ENCODE measurements at regions not wholly inside any gene's neighbourhood (a gene's known extent, or its start where the extent isn't known, plus 50 kb on each side); places are given as distances from the start of the nearest gene placed in this dataset.

DNA sequence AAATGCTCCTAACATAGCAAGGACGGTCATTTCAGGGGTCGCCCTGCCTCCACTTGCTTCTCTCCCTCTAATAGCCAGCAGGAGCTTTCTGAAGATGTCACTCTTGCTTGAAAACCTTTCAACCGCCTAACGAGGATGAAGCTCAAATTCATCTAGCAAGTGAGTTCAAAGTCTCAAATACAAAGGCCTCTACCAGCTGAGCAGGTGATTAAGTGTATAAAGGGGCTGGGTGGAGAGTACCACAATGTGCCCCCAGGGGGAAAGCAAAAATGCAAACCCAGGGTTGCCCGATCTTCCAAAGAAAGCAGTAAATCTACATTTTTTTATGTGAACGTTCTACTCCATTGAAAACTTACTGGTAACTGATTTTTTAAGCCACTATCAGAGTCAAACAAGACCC is 50.4 kb upstream of the GRIP2 start:
- intact Hi-C loops (cut with DNase I, micrococcal nuclease), result no loop called here
- no peaks in the 10 kb centered on the region for H3K36me3 ChIP-seq (ENCODE audit: low read depth)
- TF ChIP-seq, protein P1, sequence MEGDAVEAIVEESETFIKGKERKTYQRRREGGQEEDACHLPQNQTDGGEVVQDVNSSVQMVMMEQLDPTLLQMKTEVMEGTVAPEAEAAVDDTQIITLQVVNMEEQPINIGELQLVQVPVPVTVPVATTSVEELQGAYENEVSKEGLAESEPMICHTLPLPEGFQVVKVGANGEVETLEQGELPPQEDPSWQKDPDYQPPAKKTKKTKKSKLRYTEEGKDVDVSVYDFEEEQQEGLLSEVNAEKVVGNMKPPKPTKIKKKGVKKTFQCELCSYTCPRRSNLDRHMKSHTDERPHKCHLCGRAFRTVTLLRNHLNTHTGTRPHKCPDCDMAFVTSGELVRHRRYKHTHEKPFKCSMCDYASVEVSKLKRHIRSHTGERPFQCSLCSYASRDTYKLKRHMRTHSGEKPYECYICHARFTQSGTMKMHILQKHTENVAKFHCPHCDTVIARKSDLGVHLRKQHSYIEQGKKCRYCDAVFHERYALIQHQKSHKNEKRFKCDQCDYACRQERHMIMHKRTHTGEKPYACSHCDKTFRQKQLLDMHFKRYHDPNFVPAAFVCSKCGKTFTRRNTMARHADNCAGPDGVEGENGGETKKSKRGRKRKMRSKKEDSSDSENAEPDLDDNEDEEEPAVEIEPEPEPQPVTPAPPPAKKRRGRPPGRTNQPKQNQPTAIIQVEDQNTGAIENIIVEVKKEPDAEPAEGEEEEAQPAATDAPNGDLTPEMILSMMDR (IDR thresholded peaks at IDR 0.05), result no peak
- no peak overlapping the region for H3K4me3 ChIP-seq
- no peaks in the 10 kb centered on the region for H3K9me3 ChIP-seq
- ATAC-seq, result no peak
- DNase-seq, result no peak
- H3K4me1 ChIP-seq (ENCODE audit: low read depth), result no peaks in the 10 kb centered on the region

DNA sequence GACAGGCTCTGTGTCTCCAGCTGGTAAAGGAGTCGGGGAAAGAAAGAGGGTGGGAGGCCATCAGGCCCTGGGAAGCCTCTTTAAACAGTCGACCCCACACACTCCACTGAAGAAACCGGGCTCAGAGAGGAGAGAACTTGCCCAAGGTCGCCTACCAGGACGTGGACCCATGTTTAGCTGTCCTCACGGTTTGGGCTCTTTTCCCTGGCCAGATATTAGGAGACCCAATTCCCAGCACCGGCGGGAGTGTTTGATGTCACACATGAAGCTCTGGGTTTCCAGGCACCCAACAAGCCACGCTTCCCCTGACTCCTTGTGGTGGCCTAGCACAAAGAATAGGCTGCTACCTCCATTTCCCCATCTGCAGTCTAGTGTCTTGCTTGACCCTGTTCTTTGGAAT is 52.2 kb upstream of the GRIP2 start:
- no peaks in the 10 kb centered on the region for H3K4me1 ChIP-seq (ENCODE audit: low read depth)
- ATAC-seq (no peak), DNase-seq (no peak)
- TF ChIP-seq, protein P1 (IDR thresholded peaks at IDR 0.05), result no peak
- H3K9me3 ChIP-seq, result no peaks in the 10 kb centered on the region
- H3K4me3 ChIP-seq, result no peak overlapping the region
- H3K36me3 ChIP-seq (ENCODE audit: low read depth), result no peaks in the 10 kb centered on the region
- intact Hi-C loops (cut with DNase I, micrococcal nuclease), result no loop called here

DNA sequence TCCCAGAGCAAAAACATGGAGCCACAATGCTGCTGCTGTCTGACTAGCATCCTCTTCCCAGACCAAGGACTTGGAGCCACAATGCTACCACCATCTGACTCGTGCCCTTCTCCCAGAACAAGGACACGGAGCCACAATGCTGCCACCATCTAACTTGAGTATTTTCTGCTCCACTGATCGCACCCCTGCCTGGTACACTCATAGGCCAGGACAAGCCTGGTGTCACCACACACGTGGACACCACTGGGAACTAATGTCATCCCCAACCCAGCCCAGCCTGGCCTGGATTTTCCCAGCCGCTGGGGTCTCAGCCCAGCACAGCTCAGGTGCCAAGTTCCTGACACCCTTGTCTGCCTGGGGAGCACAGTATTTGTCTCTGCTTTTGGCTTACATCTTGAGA is 52.7 kb upstream of the GRIP2 start:
- no peaks in the 10 kb centered on the region for H3K36me3 ChIP-seq (ENCODE audit: low read depth)
- no peaks in the 10 kb centered on the region for H3K9me3 ChIP-seq
- TF ChIP-seq, protein P1 (IDR thresholded peaks at IDR 0.05), result no peak
- no peak overlapping the region for H3K4me3 ChIP-seq
- no peaks in the 10 kb centered on the region for H3K4me1 ChIP-seq (ENCODE audit: low read depth)
- intact Hi-C loops (cut with DNase I, micrococcal nuclease), result no loop called here
- no peak for ATAC-seq
- no peak for DNase-seq

DNA sequence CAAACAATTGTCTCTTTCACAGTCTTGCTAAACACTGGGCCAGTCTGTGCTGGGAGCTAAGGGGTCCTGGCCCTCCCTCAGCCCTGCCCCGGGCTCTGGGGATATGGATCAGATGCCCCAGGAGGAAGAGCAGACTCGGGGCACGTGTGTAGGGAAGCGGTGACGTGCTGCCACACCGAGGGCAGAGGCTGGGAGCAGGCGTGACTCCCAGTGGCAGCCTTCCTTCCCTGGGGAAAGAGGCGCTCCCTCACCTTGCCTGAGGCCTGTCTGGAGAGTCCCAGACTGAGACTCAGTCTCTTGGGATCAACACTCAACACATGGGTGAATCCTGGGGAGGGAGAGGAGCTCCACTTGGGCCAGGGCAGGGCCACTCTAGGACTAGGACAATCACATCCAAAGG is 54.1 kb upstream of the GRIP2 start:
- no peak for DNase-seq
- TF ChIP-seq, protein P1 (IDR thresholded peaks at IDR 0.05), result no peak
- no peak for ATAC-seq
- Histone ChIP-seq H3K4me3 (no peak overlapping the region), H3K4me1 (ENCODE audit: low read depth) (no peaks in the 10 kb centered on the region), H3K9me3 (no peaks in the 10 kb centered on the region), H3K36me3 (ENCODE audit: low read depth) (no peaks in the 10 kb centered on the region)
- intact Hi-C loops (cut with DNase I, micrococcal nuclease), result no loop called here

DNA sequence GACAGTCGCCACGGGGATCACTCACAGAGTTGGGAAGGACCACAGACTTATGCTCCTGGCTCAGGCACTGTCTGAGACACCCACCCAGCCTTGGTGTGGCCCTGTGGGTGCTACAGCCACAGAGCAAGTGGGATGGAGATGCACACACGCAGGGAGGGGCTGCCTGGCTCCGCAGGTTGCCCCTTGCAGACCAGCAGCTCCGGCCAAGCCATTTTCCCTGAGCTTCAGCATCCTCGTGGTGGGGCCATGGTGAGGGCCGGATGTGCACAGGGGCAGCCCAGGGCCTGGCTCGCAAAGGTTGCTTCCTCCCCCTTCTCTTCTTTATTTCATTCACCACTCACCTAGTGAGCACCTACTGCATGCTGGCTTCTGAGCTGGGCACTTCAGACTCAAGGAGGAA is 55.4 kb upstream of the GRIP2 start:
- Histone ChIP-seq H3K4me3 (no peak overlapping the region), H3K36me3 (ENCODE audit: low read depth) (no peaks in the 10 kb centered on the region), H3K4me1 (ENCODE audit: low read depth) (no peaks in the 10 kb centered on the region), H3K9me3 (no peaks in the 10 kb centered on the region)
- ATAC-seq (no peak), DNase-seq (no peak)
- intact Hi-C loops (cut with DNase I, micrococcal nuclease), result no loop called here
- TF ChIP-seq, protein P1 (IDR thresholded peaks at IDR 0.05), result no peak

DNA sequence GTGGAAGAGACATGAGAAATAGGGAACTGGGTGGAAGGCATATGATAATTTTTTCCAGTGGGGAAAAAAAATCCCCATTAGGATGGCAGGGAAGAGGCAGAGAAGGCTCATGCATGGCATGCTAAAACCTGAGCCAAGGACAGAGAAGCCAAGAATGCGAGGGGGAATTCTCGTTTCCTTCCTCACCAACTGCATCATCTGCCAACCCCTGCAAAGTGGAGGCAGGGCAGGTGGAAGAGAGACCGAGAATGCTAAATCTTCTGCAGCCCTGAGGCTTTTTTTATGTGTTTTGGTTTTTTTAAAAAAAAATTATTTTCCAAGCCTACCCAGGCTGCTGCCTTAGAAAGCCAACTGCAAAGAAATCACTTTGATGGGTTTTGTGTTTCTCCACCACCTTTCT is 54.3 kb upstream of the CCDC174 start:
- TF ChIP-seq, protein P1 (IDR thresholded peaks at IDR 0.05), result no peak
- Histone ChIP-seq H3K9me3 (no peaks in the 10 kb centered on the region), H3K4me3 (no peak overlapping the region), H3K4me1 (ENCODE audit: low read depth) (peaks cover 1% of the 10 kb centered on the region), H3K36me3 (ENCODE audit: low read depth) (no peaks in the 10 kb centered on the region)
- DNase-seq, result no peak
- ATAC-seq, result no peak
- intact Hi-C loops (cut with DNase I, micrococcal nuclease), result no loop called here
